Amniotic stem cell (primary cell): ENCODE measurements at regions not wholly inside any gene's neighbourhood (a gene's known extent, or its start where the extent isn't known, plus 50 kb on each side); places are given as distances from the start of the nearest gene placed in this dataset.

ENCODE experiments used
- DNase-seq: peaks from one replicate; lab custom pipeline; 2025; lab: John Stamatoyannopoulos, UW

GRCh38 chr11:127133061-127133460, 132.5 kb upstream of the KIRREL3 start:
- DNase-seq: no peak

GRCh38 chr11:127130321-127130720, 129.8 kb upstream of the KIRREL3 start:
- DNase-seq: no peak

GRCh38 chr11:127126986-127127385, 126.4 kb upstream of the KIRREL3 start:
- no peak for DNase-seq

- DNase-seq: no peak
Measured at GRCh38 chr11:127119356-127119755, 118.8 kb upstream of the KIRREL3 start.

GRCh38 chr11:127118811-127119210, 118.2 kb upstream of the KIRREL3 start:
- no peak for DNase-seq

- DNase-seq: no peak
Measured at GRCh38 chr11:127117231-127117739, 116.7 kb upstream of the KIRREL3 start.

- DNase-seq: no peak
Measured at GRCh38 chr11:127115844-127116243, 115.3 kb upstream of the KIRREL3 start.

- DNase-seq: no peak
Measured at GRCh38 chr11:127114035-127114434, 113.5 kb upstream of the KIRREL3 start.

- no peak for DNase-seq
Measured at GRCh38 chr11:127110542-127110941, 110.0 kb upstream of the KIRREL3 start.

- DNase-seq: no peak
Measured at GRCh38 chr11:127109796-127110480, 109.4 kb upstream of the KIRREL3 start.

- DNase-seq: no peak
Measured at GRCh38 chr11:127108838-127109237, 108.3 kb upstream of the KIRREL3 start.

GRCh38 chr11:127106938-127107337, 106.4 kb upstream of the KIRREL3 start:
- DNase-seq: no peak

- no peak for DNase-seq
Measured at GRCh38 chr11:127105593-127106541, 105.3 kb upstream of the KIRREL3 start.

GRCh38 chr11:127103586-127104388, 103.2 kb upstream of the KIRREL3 start:
- DNase-seq: no peak

- no peak for DNase-seq
Measured at GRCh38 chr11:127098684-127099083, 98.1 kb upstream of the KIRREL3 start.

- DNase-seq: no peak
Measured at GRCh38 chr11:127080735-127081134, 80.2 kb upstream of the KIRREL3 start.

GRCh38 chr11:127075758-127076157, 75.2 kb upstream of the KIRREL3 start:
- no peak for DNase-seq

GRCh38 chr11:127074151-127074761, 73.7 kb upstream of the KIRREL3 start:
- DNase-seq: no peak

GRCh38 chr11:127073621-127074020, 73.1 kb upstream of the KIRREL3 start:
- DNase-seq: no peak

GRCh38 chr11:127071606-127072005, 71.0 kb upstream of the KIRREL3 start:
- no peak for DNase-seq

- no peak for DNase-seq
Measured at GRCh38 chr11:127070808-127071207, 70.2 kb upstream of the KIRREL3 start.
